ENCODE measurements at regions not wholly inside any gene's neighbourhood (a gene's known extent, or its start where the extent isn't known, plus 50 kb on each side); places are given as distances from the start of the nearest gene placed in this dataset.

- BruUV-seq (replicated peaks): no TSS peak
- ATAC-seq (no peak), DNase-seq (ENCODE audit: low read depth, low spot score) (no peak)
- no peak overlapping the region for H3K27ac ChIP-seq (ENCODE audit: low read depth, low read length)
- no peaks in the 10 kb centered on the region for H3K9me2 ChIP-seq (ENCODE audit: insufficient read depth)
- H3K4me3 ChIP-seq (replicated peaks in 1 of 2; ENCODE audit: low read depth in 1 of 2, low read length in 2 of 2): no peak overlapping the region
- H3K27me3 ChIP-seq (ENCODE audit: insufficient read depth, low read length): no peaks in the 10 kb centered on the region
- ChIA-PET POLR2A (no interaction called here), RAD21 (ENCODE audit: low non-redundant PET in 1 of 2, low total read pairs in 2 of 2, uncharacterized antibody in 2 of 2, unreplicated experiment in 2 of 2) (no interaction called here), CTCF (no interaction called here)
- no peaks in the 10 kb centered on the region for H4K20me1 ChIP-seq (ENCODE audit: insufficient read depth)
- H3K9me3 ChIP-seq (ENCODE audit: control insufficient read depth in 1 of 2, insufficient read depth in 1 of 2, low read depth in 1 of 2, low read length in 2 of 2): peaks cover 19 to 39% of the 10 kb centered on the region in 2 experiments; a peak in 2 of 4 replicates
- H2AFZ ChIP-seq (ENCODE audit: low read depth, low read length, poor library complexity, severe bottlenecking): no peak overlapping the region
- H3K9ac ChIP-seq (ENCODE audit: low read length): no peak overlapping the region
- no peaks in the 10 kb centered on the region for H3K4me1 ChIP-seq (ENCODE audit: control insufficient read depth in 1 of 2, insufficient read depth in 2 of 2, low read length in 2 of 2)
- TF ChIP-seq ATF3 (IDR thresholded peaks at IDR 0.05) (no peak), CBX3 (IDR thresholded peaks at IDR 0.05; ENCODE audit: low read depth) (no peak), CEBPB (IDR thresholded peaks at IDR 0.05; ENCODE audit: low read depth) (no peak), SRF (IDR thresholded peaks at IDR 0.05; ENCODE audit: low read depth) (no peak), EZH2phosphoT487 (IDR thresholded peaks at IDR 0.05; ENCODE audit: borderline replicate concordance) (no peak), SIN3A (IDR thresholded peaks at IDR 0.05; ENCODE audit: low read depth) (no peak), TCF7L2 (IDR thresholded peaks at IDR 0.05; ENCODE audit: borderline replicate concordance, extremely low read depth, insufficient read depth, insufficient read length) (no peak), SP1 (IDR thresholded peaks at IDR 0.05; ENCODE audit: low read depth) (no peak), YY1 (IDR thresholded peaks at IDR 0.05; ENCODE audit: extremely low read depth, insufficient replicate concordance, low read depth, low read length) (no peak), FOSL1 (IDR thresholded peaks at IDR 0.05; ENCODE audit: low read depth) (no peak), EGR1 (IDR thresholded peaks at IDR 0.05; ENCODE audit: low read depth) (no peak), ELF1 (IDR thresholded peaks at IDR 0.05; ENCODE audit: borderline replicate concordance, low read depth) (no peak)
- TF ChIP-seq, protein P1, sequence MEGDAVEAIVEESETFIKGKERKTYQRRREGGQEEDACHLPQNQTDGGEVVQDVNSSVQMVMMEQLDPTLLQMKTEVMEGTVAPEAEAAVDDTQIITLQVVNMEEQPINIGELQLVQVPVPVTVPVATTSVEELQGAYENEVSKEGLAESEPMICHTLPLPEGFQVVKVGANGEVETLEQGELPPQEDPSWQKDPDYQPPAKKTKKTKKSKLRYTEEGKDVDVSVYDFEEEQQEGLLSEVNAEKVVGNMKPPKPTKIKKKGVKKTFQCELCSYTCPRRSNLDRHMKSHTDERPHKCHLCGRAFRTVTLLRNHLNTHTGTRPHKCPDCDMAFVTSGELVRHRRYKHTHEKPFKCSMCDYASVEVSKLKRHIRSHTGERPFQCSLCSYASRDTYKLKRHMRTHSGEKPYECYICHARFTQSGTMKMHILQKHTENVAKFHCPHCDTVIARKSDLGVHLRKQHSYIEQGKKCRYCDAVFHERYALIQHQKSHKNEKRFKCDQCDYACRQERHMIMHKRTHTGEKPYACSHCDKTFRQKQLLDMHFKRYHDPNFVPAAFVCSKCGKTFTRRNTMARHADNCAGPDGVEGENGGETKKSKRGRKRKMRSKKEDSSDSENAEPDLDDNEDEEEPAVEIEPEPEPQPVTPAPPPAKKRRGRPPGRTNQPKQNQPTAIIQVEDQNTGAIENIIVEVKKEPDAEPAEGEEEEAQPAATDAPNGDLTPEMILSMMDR (IDR thresholded peaks at IDR 0.05 in 2 of 3, conservative IDR thresholded peaks at IDR 0.05 in 1 of 3; ENCODE audit: borderline replicate concordance in 1 of 3, insufficient read depth in 1 of 3, low read depth in 2 of 3, low read length in 2 of 3): no peak
- TF ChIP-seq, protein P2, sequence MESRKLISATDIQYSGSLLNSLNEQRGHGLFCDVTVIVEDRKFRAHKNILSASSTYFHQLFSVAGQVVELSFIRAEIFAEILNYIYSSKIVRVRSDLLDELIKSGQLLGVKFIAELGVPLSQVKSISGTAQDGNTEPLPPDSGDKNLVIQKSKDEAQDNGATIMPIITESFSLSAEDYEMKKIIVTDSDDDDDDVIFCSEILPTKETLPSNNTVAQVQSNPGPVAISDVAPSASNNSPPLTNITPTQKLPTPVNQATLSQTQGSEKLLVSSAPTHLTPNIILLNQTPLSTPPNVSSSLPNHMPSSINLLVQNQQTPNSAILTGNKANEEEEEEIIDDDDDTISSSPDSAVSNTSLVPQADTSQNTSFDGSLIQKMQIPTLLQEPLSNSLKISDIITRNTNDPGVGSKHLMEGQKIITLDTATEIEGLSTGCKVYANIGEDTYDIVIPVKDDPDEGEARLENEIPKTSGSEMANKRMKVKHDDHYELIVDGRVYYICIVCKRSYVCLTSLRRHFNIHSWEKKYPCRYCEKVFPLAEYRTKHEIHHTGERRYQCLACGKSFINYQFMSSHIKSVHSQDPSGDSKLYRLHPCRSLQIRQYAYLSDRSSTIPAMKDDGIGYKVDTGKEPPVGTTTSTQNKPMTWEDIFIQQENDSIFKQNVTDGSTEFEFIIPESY (IDR thresholded peaks at IDR 0.05; ENCODE audit: extremely low read depth, insufficient replicate concordance, low read length): no peak
- H3K36me3 ChIP-seq (ENCODE audit: control insufficient read depth in 1 of 2, insufficient read depth in 2 of 2, low read length in 2 of 2): no peaks in the 10 kb centered on the region
- H3K4me2 ChIP-seq (ENCODE audit: low read length): no peak overlapping the region
- intact Hi-C loops (cut with micrococcal nuclease): no loop called here
- H3K79me2 ChIP-seq (ENCODE audit: insufficient read depth, low read length): no peaks in the 10 kb centered on the region
These were observed 372.3 kb upstream of the IRX2 start for GRCh38 chr5:3123763-3124157.
